T-cell (primary cell): ENCODE measurements at regions not wholly inside any gene's neighbourhood (a gene's known extent, or its start where the extent isn't known, plus 50 kb on each side); places are given as distances from the start of the nearest gene placed in this dataset.

Source experiments
- ATAC-seq, 4 experiments: fragments of 200-7000 bp in 3 of 4; fragments of 150-1000 bp in 1 of 4; cut with Tn5 transposase; replicated peaks in 1 of 4; 1 replicate in 3 of 4; 2 replicates in 1 of 4; pipeline ENCODE4 v1.10.0; 2021; ENCODE audit warnings: moderate library complexity in 3 of 4, mild to moderate bottlenecking in 2 of 4, moderate number of reproducible peaks in 1 of 4
- CTCF ChIA-PET, 2 donors: fragments of 300-600 bp; sonication (Branson Sonifier 250); formaldehyde crosslinking; loops; one replicate each; lab custom pipeline; 2022; ENCODE audit warnings: antibody characterized with exemption in 2 of 2; lab: Charles Lee
- POLR2A ChIA-PET, 2 donors: fragments of 300-600 bp; sonication (Branson Sonifier 250); formaldehyde crosslinking; loops; one replicate each; lab custom pipeline; 2022; ENCODE audit warnings: antibody characterized with exemption in 2 of 2; lab: Charles Lee
- DNase-seq, 35 experiments: peaks; one replicate each; pipeline versions ENCODE4 v3.0.0 to v3.0.0-alpha.2; 2013 to 2023
- H3K27ac ChIP-seq: one replicate; pipeline ENCODE4 v1.5.1; 2013; ENCODE audit warnings: low read length
- H3K27me3 ChIP-seq, 2 experiments: replicated peaks in 1 of 2; 1 replicate in 1 of 2; 2 replicates in 1 of 2; pipeline versions ENCODE4 v1.6.1 to v1.7.0; 2013; ENCODE audit warnings: low read length in 1 of 2, mixed read lengths in 1 of 2; ENCODE audit not compliant: control insufficient read depth in 2 of 2, insufficient read depth in 2 of 2; ENCODE audit errors: extremely low read depth in 1 of 2
- H3K36me3 ChIP-seq, 2 donors: 1 replicate in 1 of 2; 2 replicates in 1 of 2; pipeline versions ENCODE4 v1.6.1 to v1.7.0; 2013; ENCODE audit warnings: low read length in 1 of 2; ENCODE audit not compliant: control insufficient read depth in 2 of 2, insufficient read depth in 1 of 2; ENCODE audit errors: extremely low read depth in 1 of 2
- H3K4me1 ChIP-seq, 2 experiments: 1 replicate in 1 of 2; 2 replicates in 1 of 2; pipeline versions ENCODE4 v1.6.1 to v1.7.0; 2013; ENCODE audit warnings: low read length in 2 of 2, mixed read lengths in 1 of 2; ENCODE audit not compliant: insufficient read depth in 2 of 2, control insufficient read depth in 1 of 2; ENCODE audit errors: extremely low read depth in 1 of 2
- H3K4me3 ChIP-seq, 2 donors: 1 replicate in 1 of 2; 2 replicates in 1 of 2; pipeline versions ENCODE4 v1.5.1 to v1.7.0; 2013; ENCODE audit warnings: mild to moderate bottlenecking in 2 of 2, low read length in 1 of 2, moderate library complexity in 1 of 2; ENCODE audit not compliant: control insufficient read depth in 1 of 2; ENCODE audit errors: extremely low read depth in 1 of 2
- H3K9me3 ChIP-seq: 2 replicates; pipeline ENCODE4 v1.7.0; 2013
- H3K27ac Mint-ChIP-seq, 2 donors: one replicate each; pipeline ENCODE4 v1.8.0; 2020 to 2021; ENCODE audit warnings: mild to moderate bottlenecking in 2 of 2, mixed read lengths in 2 of 2
- H3K27me3 Mint-ChIP-seq, 2 donors: one replicate each; pipeline ENCODE4 v1.8.0; 2021 to 2022; ENCODE audit warnings: mixed read lengths in 2 of 2
- H3K36me3 Mint-ChIP-seq: one replicate; pipeline ENCODE4 v1.8.0; 2021; ENCODE audit warnings: mixed read lengths
- H3K4me1 Mint-ChIP-seq, 3 donors: one replicate each; pipeline ENCODE4 v1.8.0; 2020 to 2022; ENCODE audit warnings: mixed read lengths in 3 of 3, mild to moderate bottlenecking in 1 of 3
- H3K4me3 Mint-ChIP-seq, 3 donors: one replicate each; pipeline ENCODE4 v1.8.0; 2020 to 2022; ENCODE audit warnings: mild to moderate bottlenecking in 3 of 3, mixed read lengths in 3 of 3, moderate library complexity in 3 of 3
- H3K9me3 Mint-ChIP-seq, 3 donors: one replicate each; pipeline ENCODE4 v1.8.0; 2020 to 2022; ENCODE audit warnings: mixed read lengths in 3 of 3
- WGBS: methylation state at CpG from one replicate; pipeline ENCODE4 v1.1.5; 2013; ENCODE audit warnings: missing lambda C conversion rate; ENCODE audit not compliant: insufficient coverage; 5-methylcytosine and 5-hydroxymethylcytosine counted together

- Histone ChIP-seq H3K9me3 (peaks cover 5% of the 10 kb centered on the region), H3K36me3 (no peaks in the 10 kb centered on the region), H3K4me3 (no peak overlapping the region), H3K27me3 (no peaks in the 10 kb centered on the region), H3K27ac (no peak overlapping the region), H3K4me1 (no peaks in the 10 kb centered on the region)
- DNase-seq (no peak), ATAC-seq (no peak)
- no CpG with 5 or more reads among the region's 1 CpG for WGBS
- POLR2A ChIA-PET: no interaction called here
- H3K4me1 Mint-ChIP-seq: no peaks in the 10 kb centered on the region
- peaks cover 12% of the 10 kb centered on the region for H3K36me3 Mint-ChIP-seq
- no peak overlapping the region for H3K27ac Mint-ChIP-seq
- H3K9me3 Mint-ChIP-seq: peaks cover 6 to 25% (median 9%) of the 10 kb centered on the region in 3 donors
- CTCF ChIA-PET: no interaction called here
- H3K27me3 Mint-ChIP-seq: peaks cover 15 to 18% of the 10 kb centered on the region in 2 donors
- no peak overlapping the region for H3K4me3 Mint-ChIP-seq
Observed at GRCh38 chr14:101695659-101696058, 65.8 kb upstream of the PPP2R5C start.

- Mint-ChIP-seq H3K4me3 (peak overlapping the region in 1 of 3 donors; percentile 29), H3K4me1 (peaks cover 35 to 42% (median 41%) of the 10 kb centered on the region in 3 donors), H3K27ac (peak overlapping the region; percentile 12 to 61), H3K36me3 (no peaks in the 10 kb centered on the region), H3K27me3 (no peaks in the 10 kb centered on the region), H3K9me3 (no peaks in the 10 kb centered on the region)
- 86% methylated on average over 1 of the region's 3 CpGs for WGBS
- Histone ChIP-seq H3K4me3 (no peak overlapping the region), H3K36me3 (no peaks in the 10 kb centered on the region), H3K27ac (no peak overlapping the region), H3K27me3 (no peaks in the 10 kb centered on the region), H3K4me1 (peaks cover 16 to 34% of the 10 kb centered on the region in 2 experiments), H3K9me3 (no peaks in the 10 kb centered on the region)
- ATAC-seq (no peak), DNase-seq (peak in 1 of 35 experiments; percentile 53)
- ChIA-PET CTCF (no interaction called here), POLR2A (no interaction called here)
Observed at GRCh38 chr14:101704140-101704539, 57.4 kb upstream of the PPP2R5C start.

GRCh38 chr14:101705733-101706508 lies 55.6 kb upstream of the PPP2R5C start:
- H3K36me3 ChIP-seq: no peaks in the 10 kb centered on the region

GRCh38 chr14:101706509-101707067 lies 54.9 kb upstream of the PPP2R5C start:
- H3K27me3 Mint-ChIP-seq: no peaks in the 10 kb centered on the region
- peak overlapping the region; percentile 89 to 92 for H3K27ac Mint-ChIP-seq
- WGBS: 90% methylated on average over 12 of the region's 16 CpGs
- H3K36me3 Mint-ChIP-seq: no peaks in the 10 kb centered on the region
- H3K27ac ChIP-seq: peak overlapping the region; percentile 85
- DNase-seq (peak in 1 of 35 experiments; percentile 28), ATAC-seq (peak in 1 of 4 experiments; percentile 3)
- ChIA-PET CTCF (interaction anchor here (0.7 to 3.6 kb wide), 22 partner anchors 7 to 656 kb away, joined by 3 to 37 read pairs (median 4); partner anchors contain the start of genes CINP (in 1 of the 2) and TECPR2 (in 1 of the 2)), POLR2A (interaction anchor here (0.5 to 2.4 kb wide), 14 partner anchors 15 to 430 kb away, joined by 3 to 19 read pairs (median 5); no protein-coding TSS in a partner anchor)
- H3K4me1 Mint-ChIP-seq: peaks cover 41 to 56% (median 42%) of the 10 kb centered on the region in 3 donors
- no peaks in the 10 kb centered on the region for H3K9me3 Mint-ChIP-seq
- H3K4me3 ChIP-seq: no peak overlapping the region
- H3K4me1 ChIP-seq: peaks cover 16 to 59% of the 10 kb centered on the region in 2 experiments
- H3K36me3 ChIP-seq: no peaks in the 10 kb centered on the region
- peak overlapping the region; percentile 37 to 68 (median 50) for H3K4me3 Mint-ChIP-seq
- H3K27me3 ChIP-seq: no peaks in the 10 kb centered on the region
- H3K9me3 ChIP-seq: no peaks in the 10 kb centered on the region

More at GRCh38 chr14:101705733-101706508, 55.6 kb upstream of the PPP2R5C start:
- H3K36me3 Mint-ChIP-seq: no peaks in the 10 kb centered on the region
- Histone ChIP-seq H3K27ac (peak overlapping the region; percentile 85), H3K9me3 (no peaks in the 10 kb centered on the region), H3K4me1 (peaks cover 16 to 52% of the 10 kb centered on the region in 2 experiments), H3K27me3 (no peaks in the 10 kb centered on the region), H3K4me3 (peak overlapping the region; percentile 27 to 31)
- peak overlapping the region; percentile 67 to 80 (median 76) for H3K4me3 Mint-ChIP-seq
- peak overlapping the region; percentile 89 to 92 for H3K27ac Mint-ChIP-seq
- no peaks in the 10 kb centered on the region for H3K9me3 Mint-ChIP-seq
- H3K4me1 Mint-ChIP-seq: peaks cover 40 to 53% (median 41%) of the 10 kb centered on the region in 3 donors
- no peaks in the 10 kb centered on the region for H3K27me3 Mint-ChIP-seq
- ChIA-PET POLR2A (interaction anchor here (0.6 to 2.4 kb wide), 9 partner anchors 54 to 259 kb away, joined by 3 to 19 read pairs (median 7); partner anchors contain the start of gene DYNC1H1 (in 1 of the 2)), CTCF (interaction anchor here (0.6 to 3.6 kb wide), 11 partner anchors 16 to 657 kb away, joined by 3 to 37 read pairs (median 3); partner anchors contain the start of genes CINP (in 1 of the 2) and TECPR2 (in 1 of the 2))
- DNase-seq: peak; percentile 41 to 81 (median 65)
- peak; percentile 80 to 92 (median 87) for ATAC-seq
- WGBS: 5% methylated on average over 71 of the region's 73 CpGs

- peak overlapping the region; percentile 89 to 92 for H3K27ac Mint-ChIP-seq
- H3K36me3 ChIP-seq: no peaks in the 10 kb centered on the region
- H3K4me1 Mint-ChIP-seq: peaks cover 41 to 56% (median 42%) of the 10 kb centered on the region in 3 donors
- H3K9me3 ChIP-seq: no peaks in the 10 kb centered on the region
- peak; percentile 50 to 69 (median 62) for ATAC-seq
- CTCF ChIA-PET: interaction anchor here (0.7 to 3.6 kb wide), 19 partner anchors 8 to 264 kb away, joined by 3 to 37 read pairs (median 5); no protein-coding TSS in a partner anchor
- H3K4me1 ChIP-seq: peaks cover 16 to 59% of the 10 kb centered on the region in 2 experiments
- no peaks in the 10 kb centered on the region for H3K36me3 Mint-ChIP-seq
- no peaks in the 10 kb centered on the region for H3K9me3 Mint-ChIP-seq
- DNase-seq: peak; percentile 43 to 94 (median 61)
- no peaks in the 10 kb centered on the region for H3K27me3 ChIP-seq
- H3K27me3 Mint-ChIP-seq: no peaks in the 10 kb centered on the region
- peak overlapping the region; percentile 37 to 68 (median 50) for H3K4me3 Mint-ChIP-seq
- 30% methylated on average over 11 of the region's 18 CpGs for WGBS
- peak overlapping the region; percentile 85 for H3K27ac ChIP-seq
- POLR2A ChIA-PET: interaction anchor here (0.5 to 2.4 kb wide), 14 partner anchors 15 to 430 kb away, joined by 3 to 19 read pairs (median 4); no protein-coding TSS in a partner anchor
- H3K4me3 ChIP-seq: peak overlapping the region in 1 of 2 donors; percentile 19
Observed at GRCh38 chr14:101707068-101707842, 54.3 kb upstream of the PPP2R5C start.
